Medulla oblongata (tissue), 1 donor: ENCODE measurements at regions not wholly inside any gene's neighbourhood (a gene's known extent, or its start where the extent isn't known, plus 50 kb on each side); places are given as distances from the start of the nearest gene placed in this dataset.
"Not testable (repeated sequence)": the region's sequence is repeated elsewhere in the genome, so short reads cannot be mapped to it uniquely, and the experiment has no call there.

Source experiments
- DNase-seq: peaks from one replicate; pipeline ENCODE4 v3.0.0-alpha.2; 2015; ENCODE audit errors: extremely low spot score

- DNase-seq: no peak
Measured at GRCh38 chr7:49669285-49669684, 104.2 kb upstream of the VWC2 start.

GRCh38 chr7:49669692-49670260 is 103.7 kb upstream of the VWC2 start:
- DNase-seq: no peak

- DNase-seq: no peak
Measured at GRCh38 chr7:49670991-49671390, 102.4 kb upstream of the VWC2 start.

GRCh38 chr7:49692516-49692915 is 80.9 kb upstream of the VWC2 start:
- no peak for DNase-seq

- no peak for DNase-seq
Measured at GRCh38 chr7:49695971-49696370, 77.5 kb upstream of the VWC2 start.

- no peak for DNase-seq
Measured at GRCh38 chr7:49700841-49701240, 72.6 kb upstream of the VWC2 start.

- DNase-seq: no peak
Measured at GRCh38 chr7:49702099-49702498, 71.3 kb upstream of the VWC2 start.

GRCh38 chr7:49703337-49703736 is 70.1 kb upstream of the VWC2 start:
- DNase-seq: no peak

GRCh38 chr7:49703881-49704280 is 69.6 kb upstream of the VWC2 start:
- no peak for DNase-seq

GRCh38 chr7:49706106-49706505 is 67.3 kb upstream of the VWC2 start:
- no peak for DNase-seq

GRCh38 chr7:49707891-49708290 is 65.5 kb upstream of the VWC2 start:
- DNase-seq: peak; percentile 42

GRCh38 chr7:49708590-49708989 is 64.8 kb upstream of the VWC2 start:
- DNase-seq: no peak

- DNase-seq: not testable (repeated sequence)
Measured at GRCh38 chr7:49711072-49711723, 62.2 kb upstream of the VWC2 start.

- no peak for DNase-seq
Measured at GRCh38 chr7:49714182-49714581, 59.3 kb upstream of the VWC2 start.

GRCh38 chr7:49715486-49715885 is 58.0 kb upstream of the VWC2 start:
- no peak for DNase-seq

GRCh38 chr7:49717547-49717946 is 55.9 kb upstream of the VWC2 start:
- no peak for DNase-seq

GRCh38 chr7:49718760-49719159 is 54.7 kb upstream of the VWC2 start:
- no peak for DNase-seq

- no peak for DNase-seq
Measured at GRCh38 chr7:49721441-49721840, 52.0 kb upstream of the VWC2 start.
